HG03354 (cell line): ENCODE measurements at regions not wholly inside any gene's neighbourhood (a gene's known extent, or its start where the extent isn't known, plus 50 kb on each side); places are given as distances from the start of the nearest gene placed in this dataset.

Experiments
- ATAC-seq: cut with Tn5 transposase; IDR thresholded peaks from one replicate; pipeline ENCODE4 v1.9.1; 2021; ENCODE audit warnings: mild to moderate bottlenecking; ENCODE audit not compliant: unreplicated experiment, poor library complexity, severe bottlenecking

- ATAC-seq: no peak
Measured at GRCh38 chr15:97237160-97237559, 723.3 kb upstream of the ARRDC4 start.

- no peak for ATAC-seq
Measured at GRCh38 chr15:97248376-97248775, 712.1 kb upstream of the ARRDC4 start.

DNA sequence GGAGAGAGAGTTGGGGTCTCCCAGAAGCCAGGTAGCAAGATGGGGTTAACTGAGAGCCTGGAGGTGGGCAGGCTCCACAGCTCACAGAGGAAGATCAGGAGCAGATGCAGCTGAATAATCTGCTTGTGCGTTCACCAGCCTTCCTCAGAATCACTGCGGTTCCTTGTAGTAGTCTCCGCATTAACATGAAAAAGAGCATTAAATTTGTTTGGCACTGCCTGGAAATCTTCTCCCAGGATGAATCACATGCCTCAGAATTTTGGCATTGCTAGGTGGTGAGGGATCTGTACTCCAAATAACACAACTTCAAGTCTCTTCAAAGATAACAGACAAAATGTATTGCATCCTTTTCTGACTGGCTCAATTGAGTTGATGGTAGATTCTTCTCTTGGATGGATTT is 700.6 kb upstream of the ARRDC4 start:
- ATAC-seq: no peak

GRCh38 chr15:97301166-97301565 is 659.3 kb upstream of the ARRDC4 start:
- ATAC-seq: no peak

GRCh38 chr15:97316362-97316761 is 644.1 kb upstream of the ARRDC4 start:
- ATAC-seq: no peak

GRCh38 chr15:97317163-97317562 is 643.3 kb upstream of the ARRDC4 start:
- no peak for ATAC-seq

DNA sequence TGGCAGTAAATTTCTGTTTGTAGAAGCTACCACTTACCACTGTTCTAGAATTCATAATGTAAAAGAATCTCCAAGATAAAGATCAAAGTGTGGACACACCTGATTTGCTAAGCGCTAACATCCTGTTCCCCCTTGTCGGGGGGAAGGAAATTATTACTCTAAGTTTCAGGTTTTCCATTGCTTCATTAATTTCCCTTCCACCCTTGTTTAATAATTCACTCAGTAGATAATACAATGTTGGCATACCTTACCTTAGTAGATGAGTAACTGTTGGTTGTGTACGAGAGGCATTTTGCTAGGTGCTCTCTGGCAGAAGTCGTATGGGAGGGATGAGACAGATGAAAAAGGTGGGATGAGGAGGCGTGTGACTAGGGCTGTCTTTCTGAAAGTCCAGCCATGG is 641.2 kb upstream of the ARRDC4 start:
- no peak for ATAC-seq

GRCh38 chr15:97346221-97346620 is 614.3 kb upstream of the ARRDC4 start:
- no peak for ATAC-seq

- no peak for ATAC-seq
Measured at GRCh38 chr15:97350813-97351212, 609.7 kb upstream of the ARRDC4 start.

DNA sequence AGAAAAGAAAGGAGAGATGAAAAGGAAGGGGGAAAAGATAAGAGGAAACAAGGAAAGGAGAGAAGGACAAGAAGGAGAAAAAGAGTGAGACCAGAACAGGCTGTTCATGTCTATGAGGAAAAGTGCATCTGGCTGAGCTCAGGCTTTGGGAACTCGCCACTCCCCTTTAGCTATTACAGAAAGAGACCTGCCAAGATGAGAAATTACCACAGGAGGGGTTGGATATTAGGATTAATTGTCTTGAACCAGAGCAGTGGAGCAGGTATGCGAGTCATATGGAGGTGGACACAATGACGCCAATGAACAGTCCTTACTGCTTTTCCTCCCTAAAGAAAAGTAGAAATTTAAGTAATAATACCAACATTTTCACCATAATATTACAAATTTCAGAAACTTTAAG is 577.0 kb upstream of the ARRDC4 start:
- no peak for ATAC-seq

- ATAC-seq: no peak
Measured at GRCh38 chr15:97386940-97387339, 573.6 kb upstream of the ARRDC4 start.

DNA sequence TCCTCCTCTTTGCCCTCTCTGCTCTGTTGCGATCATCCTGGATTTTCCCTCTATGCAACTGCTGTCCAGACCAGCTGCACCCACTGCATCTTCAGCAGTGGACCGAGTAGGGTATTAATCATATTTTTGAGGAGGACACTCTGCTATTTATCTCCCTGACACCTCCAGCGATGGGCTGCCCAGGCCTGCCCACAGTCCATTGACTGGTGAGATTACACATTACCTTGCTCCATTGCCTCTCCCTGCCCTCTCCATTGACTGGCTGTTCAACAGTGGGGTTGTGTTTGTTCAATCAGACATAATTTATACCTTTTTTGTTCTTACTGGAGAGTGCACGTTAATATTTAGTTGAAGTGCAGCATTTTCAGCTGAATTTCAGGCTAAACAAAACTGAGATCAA is 559.3 kb upstream of the ARRDC4 start:
- no peak for ATAC-seq

GRCh38 chr15:97401970-97402369 is 558.5 kb upstream of the ARRDC4 start:
- no peak for ATAC-seq

DNA sequence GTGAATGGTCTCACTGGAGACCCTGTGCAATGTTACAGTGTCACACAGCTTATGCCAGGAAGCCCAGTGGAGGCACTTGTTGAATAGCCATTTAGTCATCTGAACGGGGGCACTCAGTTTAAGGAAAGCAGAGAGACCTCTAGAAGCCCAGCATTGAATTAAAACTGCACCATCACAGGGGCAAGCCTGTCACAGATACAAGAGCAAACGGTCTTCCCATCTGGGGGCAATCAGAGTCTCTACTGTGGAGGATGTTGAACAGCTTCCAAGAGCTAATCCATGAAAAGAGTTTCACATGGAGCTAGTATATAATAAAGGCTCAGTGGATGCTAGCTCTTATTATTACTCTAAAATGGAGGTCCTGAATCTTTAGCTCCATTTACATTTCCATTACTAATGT is 553.7 kb upstream of the ARRDC4 start:
- no peak for ATAC-seq

- ATAC-seq: no peak
Measured at GRCh38 chr15:97410897-97411575, 549.5 kb upstream of the ARRDC4 start.

- ATAC-seq: no peak
Measured at GRCh38 chr15:97420130-97420529, 540.4 kb upstream of the ARRDC4 start.

GRCh38 chr15:97425596-97425995 is 534.9 kb upstream of the ARRDC4 start:
- ATAC-seq: no peak

DNA sequence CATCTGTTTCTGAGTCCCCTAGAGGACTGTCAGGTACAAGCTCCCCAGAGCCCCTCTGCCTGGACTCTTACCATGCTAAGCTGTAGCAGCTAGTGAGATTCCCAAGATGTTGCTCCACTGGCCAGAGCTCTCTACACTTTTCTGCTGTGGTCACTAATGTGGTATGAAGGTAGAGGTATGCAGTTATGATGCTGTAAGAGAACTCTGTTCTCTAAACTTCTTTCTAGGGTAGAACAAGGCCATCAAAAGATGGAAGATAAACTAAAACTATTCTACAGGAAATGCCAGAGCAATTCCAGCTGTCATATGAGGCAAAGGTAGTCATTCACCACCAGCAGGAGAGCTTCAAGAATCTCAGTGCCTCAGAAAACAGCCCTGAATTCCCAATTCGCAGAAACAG is 517.4 kb upstream of the ARRDC4 start:
- ATAC-seq: no peak

GRCh38 chr15:97446138-97446537 is 514.4 kb upstream of the ARRDC4 start:
- no peak for ATAC-seq

GRCh38 chr15:97456521-97457202 is 503.8 kb upstream of the ARRDC4 start:
- ATAC-seq: no peak

GRCh38 chr15:97457203-97457847 is 503.2 kb upstream of the ARRDC4 start:
- no peak for ATAC-seq
